ENCODE measurements at regions not wholly inside any gene's neighbourhood (a gene's known extent, or its start where the extent isn't known, plus 50 kb on each side); places are given as distances from the start of the nearest gene placed in this dataset.

GRCh38 chr2:151040039-151040438 lies 221.6 kb downstream of the RBM43 start:
- Histone ChIP-seq H3K36me3 (ENCODE audit: control insufficient read depth in 2 of 2, insufficient read depth in 1 of 2, low read length in 2 of 2) (no peaks in the 10 kb centered on the region), H3K27ac (ENCODE audit: extremely low read depth, low read depth, low read length) (no peak overlapping the region), H3K4me1 (ENCODE audit: control insufficient read depth, insufficient read depth, low read length) (0 out of 2 replicates have a peak, but pooled peaks cover 5% of the 10 kb centered on the region), H3K9me3 (ENCODE audit: control insufficient read depth, insufficient read depth, low read depth, low read length) (no peaks in the 10 kb centered on the region), H3K4me3 (ENCODE audit: low read depth, low read length) (no peak overlapping the region)
- ChIA-PET POLR2A (no interaction called here), CTCF (interaction anchor here (1.0 to 1.4 kb wide), 3 partner anchors 8 to 12 kb away, joined by 3 to 4 read pairs (median 4); no protein-coding TSS in a partner anchor)
- TF ChIP-seq ZIC2 (tag by site-specific recombination; IDR thresholded peaks at IDR 0.05) (no peak), ZNF274 (IDR thresholded peaks at IDR 0.05; ENCODE audit: low read length) (no peak), ZNF274 (tag by site-specific recombination; IDR thresholded peaks at IDR 0.05; ENCODE audit: borderline replicate concordance) (no peak), ZSCAN18 (tag by site-specific recombination; IDR thresholded peaks at IDR 0.05) (no peak), ZBTB21 (tag by site-specific recombination; IDR thresholded peaks at IDR 0.05) (no peak), ZNF140 (tag by site-specific recombination; IDR thresholded peaks at IDR 0.05) (no peak), ZNF558 (tag by site-specific recombination; IDR thresholded peaks at IDR 0.05) (no peak), ZNF560 (tag by site-specific recombination; IDR thresholded peaks at IDR 0.05; ENCODE audit: borderline replicate concordance) (no peak), SCRT1 (tag by site-specific recombination; IDR thresholded peaks at IDR 0.05; ENCODE audit: borderline replicate concordance) (no peak), ZNF423 (tag by site-specific recombination; IDR thresholded peaks at IDR 0.05) (no peak)

GRCh38 chr2:151038516-151038915 lies 223.1 kb downstream of the RBM43 start:
- H3K36me3 ChIP-seq (ENCODE audit: control insufficient read depth in 2 of 2, insufficient read depth in 1 of 2, low read length in 2 of 2): no peaks in the 10 kb centered on the region
- 0 out of 2 replicates have a peak, but pooled peaks cover 5% of the 10 kb centered on the region for H3K4me1 ChIP-seq (ENCODE audit: control insufficient read depth, insufficient read depth, low read length)
- no peaks in the 10 kb centered on the region for H3K9me3 ChIP-seq (ENCODE audit: control insufficient read depth, insufficient read depth, low read depth, low read length)
- H3K4me3 ChIP-seq (ENCODE audit: low read depth, low read length): no peak overlapping the region
- ChIA-PET POLR2A (no interaction called here), CTCF (interaction anchor here (0.9 kb wide), 1 partner anchor 13 kb away, joined by 3 read pairs; no protein-coding TSS in a partner anchor)
- H3K27ac ChIP-seq (ENCODE audit: extremely low read depth, low read depth, low read length): no peak overlapping the region
- TF ChIP-seq IKZF3 (tag by site-specific recombination; IDR thresholded peaks at IDR 0.05): no peak
- TF ChIP-seq CTCF (tag by site-specific recombination; IDR thresholded peaks at IDR 0.05): no peak
- no peak for TF ChIP-seq ZBTB44 (tag by site-specific recombination; IDR thresholded peaks at IDR 0.05)
- no peak for TF ChIP-seq ZNF366 (tag by site-specific recombination; conservative IDR thresholded peaks at IDR 0.05)
- TF ChIP-seq ZNF19 (tag by site-specific recombination; IDR thresholded peaks at IDR 0.05; ENCODE audit: low read depth): no peak
- no peak for TF ChIP-seq ZNF155 (tag by site-specific recombination; IDR thresholded peaks at IDR 0.05)
- no peak for TF ChIP-seq ZNF416 (tag by site-specific recombination; IDR thresholded peaks at IDR 0.05)

GRCh38 chr2:151037434-151037833 lies 224.2 kb downstream of the RBM43 start:
- no peaks in the 10 kb centered on the region for H3K36me3 ChIP-seq (ENCODE audit: control insufficient read depth in 2 of 2, insufficient read depth in 1 of 2, low read length in 2 of 2)
- ChIA-PET POLR2A (no interaction called here), CTCF (no interaction called here)
- peaks cover 4% of the 10 kb centered on the region; the same call in 1 of the 2 replicates for H3K4me1 ChIP-seq (ENCODE audit: control insufficient read depth, insufficient read depth, low read length)
- no peak overlapping the region for H3K27ac ChIP-seq (ENCODE audit: extremely low read depth, low read depth, low read length)
- H3K9me3 ChIP-seq (ENCODE audit: control insufficient read depth, insufficient read depth, low read depth, low read length): no peaks in the 10 kb centered on the region
- H3K4me3 ChIP-seq (ENCODE audit: low read depth, low read length): no peak overlapping the region
- TF ChIP-seq REST (tag by site-specific recombination; IDR thresholded peaks at IDR 0.05) (no peak), ZEB2 (tag by site-specific recombination; IDR thresholded peaks at IDR 0.05) (no peak), ZNF621 (tag by site-specific recombination; IDR thresholded peaks at IDR 0.05) (no peak), ELK4 (IDR thresholded peaks at IDR 0.05; ENCODE audit: borderline replicate concordance, low read depth, low read length) (no peak), AEBP2 (tag by site-specific recombination; IDR thresholded peaks at IDR 0.05; ENCODE audit: borderline replicate concordance) (no peak)

Data from HEK293 (cell line).